Right atrium auricular region (tissue), 2 donors: ENCODE measurements at regions not wholly inside any gene's neighbourhood (a gene's known extent, or its start where the extent isn't known, plus 50 kb on each side); places are given as distances from the start of the nearest gene placed in this dataset.

ENCODE experiments used
- DNase-seq: peaks from one replicate; pipeline ENCODE4 v3.0.0-alpha.2; 2019; ENCODE audit warnings: low spot score
- H3K27ac ChIP-seq, 2 donors: fragments of 200-600 bp; sonication (generic); 1 replicate in 1 of 2; 2 replicates in 1 of 2; pipeline ENCODE4 v1.5.1; 2016 to 2019
- H3K27me3 ChIP-seq, 2 donors: fragments of 200-600 bp; sonication (generic); one replicate each; pipeline versions ENCODE4 v1.5.1 to v1.6.0; 2017 to 2019
- H3K36me3 ChIP-seq: fragments of 200-600 bp; sonication (generic); one replicate; pipeline ENCODE4 v1.5.1; 2016
- H3K4me1 ChIP-seq, 2 donors: fragments of 200-600 bp; sonication (generic); one replicate each; pipeline versions ENCODE4 v1.5.1 to v1.6.0; 2017 to 2019
- H3K4me3 ChIP-seq, 2 donors: fragments of 200-600 bp; sonication (generic); 1 replicate in 1 of 2; 2 replicates in 1 of 2; pipeline ENCODE4 v1.5.1; 2017 to 2019; ENCODE audit warnings: mild to moderate bottlenecking in 1 of 2, moderate library complexity in 1 of 2
- H3K9me3 ChIP-seq, 2 donors: fragments of 200-600 bp; sonication (generic); one replicate each; pipeline ENCODE4 v1.5.1; 2019
- CTCF ChIP-seq, 2 donors: fragments of 200-600 bp; sonication (generic); IDR thresholded peaks; one replicate each; pipeline ENCODE4 v1.5.1; 2019; ENCODE audit warnings: antibody characterized with exemption in 2 of 2

- H3K4me3 ChIP-seq: no peak overlapping the region
- H3K27me3 ChIP-seq: no peaks in the 10 kb centered on the region
- H3K27ac ChIP-seq: no peak overlapping the region
- DNase-seq: no peak
- TF ChIP-seq CTCF (IDR thresholded peaks at IDR 0.05): no peak
- no peaks in the 10 kb centered on the region for H3K36me3 ChIP-seq
- H3K4me1 ChIP-seq: no peaks in the 10 kb centered on the region
- peaks cover 0 to 3% of the 10 kb centered on the region in 2 donors for H3K9me3 ChIP-seq
Observed at GRCh38 chr2:53053937-53054336, 713.7 kb upstream of the CHAC2 start.

GRCh38 chr2:53051157-53051556, 716.4 kb upstream of the CHAC2 start:
- H3K4me1 ChIP-seq: no peaks in the 10 kb centered on the region
- H3K27me3 ChIP-seq: no peaks in the 10 kb centered on the region
- TF ChIP-seq CTCF (IDR thresholded peaks at IDR 0.05): no peak
- DNase-seq: no peak
- H3K4me3 ChIP-seq: no peak overlapping the region
- H3K27ac ChIP-seq: no peak overlapping the region
- H3K9me3 ChIP-seq: peaks cover 0 to 3% of the 10 kb centered on the region in 2 donors
- no peaks in the 10 kb centered on the region for H3K36me3 ChIP-seq

GRCh38 chr2:53040536-53041229, 726.9 kb upstream of the CHAC2 start:
- Histone ChIP-seq H3K4me1 (no peaks in the 10 kb centered on the region), H3K27me3 (no peaks in the 10 kb centered on the region), H3K27ac (no peak overlapping the region), H3K4me3 (no peak overlapping the region), H3K36me3 (no peaks in the 10 kb centered on the region), H3K9me3 (no peaks in the 10 kb centered on the region)
- no peak for TF ChIP-seq CTCF (IDR thresholded peaks at IDR 0.05)
- DNase-seq: no peak

DNA sequence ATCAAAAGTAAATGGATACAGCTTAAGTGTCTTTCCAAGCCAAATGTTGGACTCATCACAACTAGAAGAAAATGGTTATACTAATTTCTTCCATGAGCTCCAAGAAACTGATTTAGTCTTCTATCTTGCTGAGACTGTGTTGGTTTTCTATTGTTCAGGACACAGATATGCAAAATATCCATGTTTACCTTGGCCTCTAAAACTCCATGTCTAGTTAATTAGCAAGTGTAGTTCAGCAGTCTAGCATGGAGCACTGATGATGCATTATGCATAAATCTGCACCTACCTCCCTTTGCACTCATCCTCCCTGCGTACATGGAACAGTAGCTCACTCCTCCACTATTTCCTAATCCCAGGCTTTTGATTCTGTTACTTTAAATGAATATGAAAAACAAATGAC, 731.4 kb upstream of the CHAC2 start:
- no peaks in the 10 kb centered on the region for H3K4me1 ChIP-seq
- H3K36me3 ChIP-seq: no peaks in the 10 kb centered on the region
- no peaks in the 10 kb centered on the region for H3K27me3 ChIP-seq
- no peak for TF ChIP-seq CTCF (IDR thresholded peaks at IDR 0.05)
- no peak overlapping the region for H3K4me3 ChIP-seq
- no peak for DNase-seq
- no peak overlapping the region for H3K27ac ChIP-seq
- no peaks in the 10 kb centered on the region for H3K9me3 ChIP-seq

DNA sequence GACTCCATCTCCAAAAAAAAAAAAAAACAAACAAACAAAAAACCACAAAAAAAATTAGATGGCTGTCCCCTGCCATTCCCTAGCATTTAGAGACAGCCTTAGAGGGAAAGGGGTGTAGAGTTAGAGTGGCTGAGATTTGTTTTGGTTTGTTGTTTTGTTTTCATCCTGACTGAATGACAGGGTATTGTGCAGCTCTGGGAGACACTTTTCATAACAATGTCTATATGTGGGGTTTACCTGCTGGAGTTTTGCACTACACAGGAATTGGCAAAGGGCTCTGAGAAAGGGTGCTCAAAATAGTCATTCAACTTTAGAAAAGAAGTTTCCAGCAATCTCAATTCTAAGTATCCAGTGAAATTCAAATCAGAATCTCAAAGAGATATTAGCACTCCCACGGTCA, 732.5 kb upstream of the CHAC2 start:
- no peaks in the 10 kb centered on the region for H3K36me3 ChIP-seq

More for the DNA sequence above, 732.5 kb upstream of the CHAC2 start:
- Histone ChIP-seq H3K27me3 (no peaks in the 10 kb centered on the region), H3K4me3 (no peak overlapping the region), H3K9me3 (no peaks in the 10 kb centered on the region), H3K27ac (no peak overlapping the region), H3K4me1 (no peaks in the 10 kb centered on the region)
- no peak for DNase-seq
- no peak for TF ChIP-seq CTCF (IDR thresholded peaks at IDR 0.05)
